ENCODE measurements at regions not wholly inside any gene's neighbourhood (a gene's known extent, or its start where the extent isn't known, plus 50 kb on each side); places are given as distances from the start of the nearest gene placed in this dataset.

GRCh38 chr17:36728030-36728991 lies 126.9 kb downstream of the MRM1 start:
- DNase-seq (ENCODE audit: low read depth in 1 of 2, low spot score in 1 of 2), result no peak

- DNase-seq (ENCODE audit: low read depth in 1 of 2, low spot score in 1 of 2), result no peak
These were observed 128.9 kb downstream of the MRM1 start for GRCh38 chr17:36730095-36730808.

GRCh38 chr17:36730857-36731490 lies 129.6 kb downstream of the MRM1 start:
- no peak for DNase-seq (ENCODE audit: low read depth in 1 of 2, low spot score in 1 of 2)

- no peak for DNase-seq (ENCODE audit: low read depth in 1 of 2, low spot score in 1 of 2)
These were observed 130.4 kb downstream of the MRM1 start for GRCh38 chr17:36731811-36732210.

- no peak for DNase-seq (ENCODE audit: low read depth in 1 of 2, low spot score in 1 of 2)
These were observed 131.0 kb downstream of the MRM1 start for GRCh38 chr17:36732351-36732750.

- DNase-seq (ENCODE audit: low read depth in 1 of 2, low spot score in 1 of 2), result no peak
These were observed 135.1 kb downstream of the MRM1 start for GRCh38 chr17:36736201-36737156.

GRCh38 chr17:36739208-36739607 lies 137.8 kb downstream of the MRM1 start:
- DNase-seq (ENCODE audit: low read depth in 1 of 2, low spot score in 1 of 2), result no peak

GRCh38 chr17:36740157-36740556 lies 138.8 kb downstream of the MRM1 start:
- no peak for DNase-seq (ENCODE audit: low read depth in 1 of 2, low spot score in 1 of 2)

- DNase-seq (ENCODE audit: low read depth in 1 of 2, low spot score in 1 of 2), result no peak
These were observed 139.9 kb downstream of the MRM1 start for GRCh38 chr17:36741019-36741902.

- no peak for DNase-seq (ENCODE audit: low read depth in 1 of 2, low spot score in 1 of 2)
These were observed 141.1 kb downstream of the MRM1 start for GRCh38 chr17:36742267-36743000.

GRCh38 chr17:36743130-36743529 lies 141.7 kb downstream of the MRM1 start:
- DNase-seq (ENCODE audit: low read depth in 1 of 2, low spot score in 1 of 2), result no peak

GRCh38 chr17:36746381-36747053 lies 145.1 kb downstream of the MRM1 start:
- DNase-seq (ENCODE audit: low read depth in 1 of 2, low spot score in 1 of 2), result no peak

GRCh38 chr17:36747861-36748260 lies 146.5 kb downstream of the MRM1 start:
- no peak for DNase-seq (ENCODE audit: low read depth in 1 of 2, low spot score in 1 of 2)

GRCh38 chr17:36748272-36748671 lies 146.9 kb downstream of the MRM1 start:
- DNase-seq (ENCODE audit: low read depth in 1 of 2, low spot score in 1 of 2), result no peak

GRCh38 chr17:36749493-36749892 lies 148.1 kb downstream of the MRM1 start:
- DNase-seq (ENCODE audit: low read depth in 1 of 2, low spot score in 1 of 2), result no peak

GRCh38 chr17:36750316-36750885 lies 149.0 kb downstream of the MRM1 start:
- no peak for DNase-seq (ENCODE audit: low read depth in 1 of 2, low spot score in 1 of 2)

- no peak for DNase-seq (ENCODE audit: low read depth in 1 of 2, low spot score in 1 of 2)
These were observed 150.9 kb downstream of the MRM1 start for GRCh38 chr17:36752096-36752888.
